ENCODE measurements at regions not wholly inside any gene's neighbourhood (a gene's known extent, or its start where the extent isn't known, plus 50 kb on each side); places are given as distances from the start of the nearest gene placed in this dataset.

DNA sequence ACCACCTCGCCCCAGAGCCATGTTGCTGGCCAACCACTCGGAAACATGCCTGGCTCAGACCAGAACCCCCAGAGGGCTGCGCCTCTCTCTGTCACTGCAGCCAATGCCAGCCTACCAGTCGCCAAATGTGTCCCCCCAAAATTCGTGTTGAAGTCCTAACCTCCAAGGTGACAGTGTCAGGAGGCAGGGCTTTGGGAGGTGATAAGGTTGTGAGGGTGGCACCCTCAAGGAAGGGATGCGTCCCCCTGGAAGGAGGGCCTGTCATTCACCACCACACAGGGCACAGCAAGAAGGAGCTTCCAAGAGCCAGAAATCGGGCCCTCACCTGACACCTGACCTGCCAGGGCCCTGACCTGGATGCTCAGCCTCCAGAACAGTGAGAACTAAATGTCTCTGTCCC, 291.9 kb upstream of the SALL3 start:
- TF ChIP-seq, protein P1, sequence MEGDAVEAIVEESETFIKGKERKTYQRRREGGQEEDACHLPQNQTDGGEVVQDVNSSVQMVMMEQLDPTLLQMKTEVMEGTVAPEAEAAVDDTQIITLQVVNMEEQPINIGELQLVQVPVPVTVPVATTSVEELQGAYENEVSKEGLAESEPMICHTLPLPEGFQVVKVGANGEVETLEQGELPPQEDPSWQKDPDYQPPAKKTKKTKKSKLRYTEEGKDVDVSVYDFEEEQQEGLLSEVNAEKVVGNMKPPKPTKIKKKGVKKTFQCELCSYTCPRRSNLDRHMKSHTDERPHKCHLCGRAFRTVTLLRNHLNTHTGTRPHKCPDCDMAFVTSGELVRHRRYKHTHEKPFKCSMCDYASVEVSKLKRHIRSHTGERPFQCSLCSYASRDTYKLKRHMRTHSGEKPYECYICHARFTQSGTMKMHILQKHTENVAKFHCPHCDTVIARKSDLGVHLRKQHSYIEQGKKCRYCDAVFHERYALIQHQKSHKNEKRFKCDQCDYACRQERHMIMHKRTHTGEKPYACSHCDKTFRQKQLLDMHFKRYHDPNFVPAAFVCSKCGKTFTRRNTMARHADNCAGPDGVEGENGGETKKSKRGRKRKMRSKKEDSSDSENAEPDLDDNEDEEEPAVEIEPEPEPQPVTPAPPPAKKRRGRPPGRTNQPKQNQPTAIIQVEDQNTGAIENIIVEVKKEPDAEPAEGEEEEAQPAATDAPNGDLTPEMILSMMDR (IDR thresholded peaks at IDR 0.05; ENCODE audit: control insufficient read depth, insufficient read depth, low read depth, low read length, missing control alignments) = no peak
- DNase-seq (ENCODE audit: low read depth) = no peak
- no peak overlapping the region for H3K4me3 ChIP-seq (ENCODE audit: control insufficient read depth, low read depth, low read length)

DNA sequence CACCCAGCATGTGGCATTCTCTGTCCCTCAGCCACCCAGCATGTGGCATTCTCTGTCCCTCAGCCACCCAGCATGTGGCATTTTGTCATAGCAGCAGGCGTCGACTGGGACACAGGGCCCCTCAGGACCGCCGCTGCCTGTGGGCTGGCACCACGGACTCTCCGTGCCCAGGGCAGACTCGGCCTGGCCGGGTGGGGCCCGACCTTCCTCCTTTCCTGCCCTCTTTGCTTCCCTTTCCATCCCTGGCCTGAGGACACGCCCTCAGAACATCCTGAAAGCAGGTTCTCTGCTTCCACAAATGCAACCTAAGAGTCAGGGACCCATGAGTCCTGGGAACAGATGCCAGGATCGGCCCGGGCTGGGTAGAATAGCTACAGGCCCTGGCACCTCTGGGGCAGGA, 291.4 kb upstream of the SALL3 start:
- DNase-seq (ENCODE audit: low read depth) = no peak
- TF ChIP-seq, protein P1 (IDR thresholded peaks at IDR 0.05; ENCODE audit: control insufficient read depth, insufficient read depth, low read depth, low read length, missing control alignments) = no peak
- no peak overlapping the region for H3K4me3 ChIP-seq (ENCODE audit: control insufficient read depth, low read depth, low read length)

DNA sequence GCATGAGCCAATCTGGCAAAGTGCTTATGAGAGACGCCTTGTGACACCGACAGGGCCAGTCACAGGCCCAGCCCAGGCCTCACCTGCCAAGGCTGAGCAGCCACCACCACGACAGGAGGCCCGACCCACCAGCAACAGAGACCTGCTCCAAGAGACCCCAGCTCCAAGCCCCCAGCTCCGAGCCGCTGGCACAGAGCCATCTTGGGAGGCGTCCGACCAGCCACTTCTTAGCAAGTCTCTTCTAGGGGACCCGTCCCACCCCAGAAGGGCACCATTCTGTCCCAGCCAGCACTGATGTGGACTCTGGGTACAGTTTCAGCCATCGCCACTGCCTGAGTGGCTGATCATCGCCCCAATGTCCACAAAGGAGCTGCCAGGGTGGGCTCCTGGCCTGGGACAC, 290.7 kb upstream of the SALL3 start:
- no peak overlapping the region for H3K4me3 ChIP-seq (ENCODE audit: control insufficient read depth, low read depth, low read length)
- TF ChIP-seq, protein P1 (IDR thresholded peaks at IDR 0.05; ENCODE audit: control insufficient read depth, insufficient read depth, low read depth, low read length, missing control alignments) = no peak
- DNase-seq (ENCODE audit: low read depth) = no peak

DNA sequence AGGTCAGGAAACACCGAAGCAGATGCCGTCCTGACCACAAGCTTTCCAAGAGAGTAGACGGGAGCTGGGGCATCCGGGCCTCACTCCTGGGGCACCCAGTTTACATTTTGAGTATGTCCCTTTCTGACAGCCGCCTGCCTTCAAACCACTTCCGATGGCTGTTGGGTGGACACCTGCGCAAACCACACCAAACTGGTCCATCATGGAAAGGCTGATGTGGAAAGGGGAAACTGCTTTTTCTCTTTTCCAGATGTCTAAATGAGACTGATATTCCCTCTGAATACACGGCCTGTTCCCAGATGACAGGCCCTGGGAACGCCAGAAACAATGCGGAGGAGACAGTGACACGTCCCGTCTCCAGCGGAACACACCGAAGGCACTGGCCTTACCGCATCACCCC, 290.0 kb upstream of the SALL3 start:
- no peak for DNase-seq (ENCODE audit: low read depth)
- H3K4me3 ChIP-seq (ENCODE audit: control insufficient read depth, low read depth, low read length) = no peak overlapping the region
- TF ChIP-seq, protein P1 (IDR thresholded peaks at IDR 0.05; ENCODE audit: control insufficient read depth, insufficient read depth, low read depth, low read length, missing control alignments) = no peak

DNA sequence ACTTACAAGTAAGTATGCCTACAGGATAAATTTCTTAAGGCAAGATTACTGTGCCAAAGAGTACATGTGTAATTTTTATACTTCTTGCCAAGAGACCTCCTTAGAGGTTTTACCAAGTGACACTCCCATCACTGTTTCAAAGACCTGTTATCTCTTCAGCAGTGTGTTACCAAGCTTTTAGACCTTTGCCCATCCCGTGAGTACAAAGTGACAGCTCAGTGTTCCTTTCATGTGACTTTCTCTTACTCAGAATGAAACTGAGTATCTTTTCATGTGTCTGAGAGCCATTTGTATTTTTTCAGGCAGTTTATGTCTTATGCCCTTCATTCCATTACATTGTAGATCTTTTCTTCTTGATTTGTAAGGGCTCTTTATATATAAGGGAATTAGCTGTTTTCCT, 287.5 kb upstream of the SALL3 start:
- TF ChIP-seq, protein P1 (IDR thresholded peaks at IDR 0.05; ENCODE audit: control insufficient read depth, insufficient read depth, low read depth, low read length, missing control alignments) = no peak
- H3K4me3 ChIP-seq (ENCODE audit: control insufficient read depth, low read depth, low read length) = no peak overlapping the region
- DNase-seq (ENCODE audit: low read depth) = no peak

DNA sequence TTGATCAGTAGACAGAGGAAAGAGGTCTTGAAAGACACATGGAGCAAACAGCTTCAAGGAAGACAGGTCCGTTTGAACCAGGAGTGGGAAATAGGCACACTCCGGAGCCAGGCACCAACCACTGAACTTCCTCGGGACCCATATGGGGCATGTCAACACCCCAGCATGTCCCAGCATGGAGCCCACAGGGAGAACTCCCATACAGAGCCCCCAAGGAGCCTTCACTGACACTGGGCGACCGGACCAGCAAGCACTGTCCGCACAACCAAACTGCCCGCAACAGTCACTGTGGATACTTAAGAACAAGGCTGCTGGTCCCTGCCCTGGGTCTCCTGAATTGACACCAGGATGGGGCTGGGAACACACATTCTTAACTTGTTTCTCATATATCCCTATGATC, 286.2 kb upstream of the SALL3 start:
- no peak overlapping the region for H3K4me3 ChIP-seq (ENCODE audit: control insufficient read depth, low read depth, low read length)
- no peak for DNase-seq (ENCODE audit: low read depth)
- TF ChIP-seq, protein P1 (IDR thresholded peaks at IDR 0.05; ENCODE audit: control insufficient read depth, insufficient read depth, low read depth, low read length, missing control alignments) = no peak

All from AG09309 (cell line).